ENCODE measurements at regions not wholly inside any gene's neighbourhood (a gene's known extent, or its start where the extent isn't known, plus 50 kb on each side); places are given as distances from the start of the nearest gene placed in this dataset.

GRCh38 chr5:120016717-120017382 is 387.5 kb downstream of the FAM170A start:
- Histone ChIP-seq H3K4me3 (no peak overlapping the region), H3K36me3 (replicated peaks) (no peaks in the 10 kb centered on the region), H3K9me3 (no peaks in the 10 kb centered on the region), H3K4me1 (peaks cover 18% of the 10 kb centered on the region), H3K27me3 (ENCODE audit: low read depth) (no peaks in the 10 kb centered on the region)
- in situ Hi-C loops (cut with MboI; ENCODE audit: low sequenced_read_pairs) = no loop called here
- DNase-seq (ENCODE audit: low spot score in 2 of 2) = peak in 1 of 2 experiments; percentile 11

- DNase-seq (ENCODE audit: low spot score in 2 of 2) = peak in 1 of 2 experiments; percentile 50
- H3K27me3 ChIP-seq (ENCODE audit: low read depth) = no peaks in the 10 kb centered on the region
- no peak overlapping the region for H3K4me3 ChIP-seq
- in situ Hi-C loops (cut with MboI; ENCODE audit: low sequenced_read_pairs) = no loop called here
- H3K9me3 ChIP-seq = no peaks in the 10 kb centered on the region
- H3K36me3 ChIP-seq (replicated peaks) = no peaks in the 10 kb centered on the region
- H3K4me1 ChIP-seq = peaks cover 17% of the 10 kb centered on the region
These were observed 388.2 kb downstream of the FAM170A start for GRCh38 chr5:120017513-120017912.

DNA sequence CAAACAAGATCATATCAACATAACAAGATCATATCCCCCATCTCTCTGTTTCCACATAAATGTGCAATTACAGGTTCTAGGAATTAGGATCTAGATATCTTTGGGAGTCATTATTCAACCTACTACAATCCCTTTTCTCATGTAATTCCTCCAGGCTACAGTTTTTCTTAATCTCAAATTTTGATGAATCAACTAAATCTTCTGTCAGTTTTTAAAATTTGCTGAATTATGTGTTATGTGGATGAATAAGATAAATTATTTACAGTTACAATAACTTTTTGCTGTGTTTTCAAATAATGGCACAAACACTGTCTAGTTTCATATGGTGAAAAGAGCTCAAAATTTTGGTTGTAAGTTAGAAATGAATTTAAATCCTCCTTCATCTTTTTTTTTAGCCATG is 405.8 kb downstream of the FAM170A start:
- Histone ChIP-seq H3K36me3 (replicated peaks) (no peaks in the 10 kb centered on the region), H3K4me1 (no peaks in the 10 kb centered on the region), H3K9me3 (no peaks in the 10 kb centered on the region), H3K27me3 (ENCODE audit: low read depth) (no peaks in the 10 kb centered on the region), H3K4me3 (no peak overlapping the region)
- no peak for DNase-seq (ENCODE audit: low spot score in 2 of 2)
- in situ Hi-C loops (cut with MboI; ENCODE audit: low sequenced_read_pairs) = no loop called here

DNA sequence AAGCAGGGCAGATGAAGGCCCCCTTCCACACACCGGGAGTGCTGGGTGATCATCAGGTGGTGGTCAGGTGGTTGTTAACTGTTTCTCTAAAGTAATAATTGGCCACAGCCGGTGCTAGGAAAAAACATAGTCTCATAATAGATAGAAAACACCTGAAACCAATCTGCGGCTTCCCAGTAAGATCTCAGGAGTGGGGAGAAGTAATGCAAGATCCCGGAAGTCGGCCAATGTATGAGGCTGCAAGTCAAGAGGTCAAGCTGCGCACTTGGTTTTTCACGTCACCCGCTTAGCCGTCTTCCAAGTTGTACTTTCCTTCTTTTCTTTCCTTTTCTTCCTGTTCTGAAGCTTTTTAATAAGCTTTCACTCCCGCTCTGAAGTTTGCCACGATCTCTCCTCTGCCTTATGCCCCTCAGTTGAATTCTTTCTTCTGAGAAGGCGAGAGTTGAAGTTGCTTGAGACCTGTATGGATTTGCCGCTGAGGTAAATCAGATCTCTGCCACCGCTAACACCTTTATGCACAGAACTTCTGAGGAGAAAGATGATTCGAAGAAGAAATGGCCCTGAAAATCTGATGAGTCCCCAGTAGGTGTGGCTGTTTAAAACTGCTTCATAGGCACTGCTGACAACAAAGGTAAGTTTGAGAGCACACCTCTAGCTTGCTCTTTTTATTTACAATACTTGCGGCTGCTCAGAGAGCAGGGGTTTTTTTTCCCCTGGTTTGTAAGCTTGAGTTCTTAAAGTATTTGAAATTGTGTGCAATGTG is 406.6 kb downstream of the FAM170A start:
- no peaks in the 10 kb centered on the region for H3K27me3 ChIP-seq (ENCODE audit: low read depth)
- in situ Hi-C loops (cut with MboI; ENCODE audit: low sequenced_read_pairs) = no loop called here
- no peaks in the 10 kb centered on the region for H3K4me1 ChIP-seq
- H3K4me3 ChIP-seq = no peak overlapping the region
- no peaks in the 10 kb centered on the region for H3K36me3 ChIP-seq (replicated peaks)
- no peak for DNase-seq (ENCODE audit: low spot score in 2 of 2)
- H3K9me3 ChIP-seq = no peaks in the 10 kb centered on the region

GRCh38 chr5:120037451-120037850 is 408.1 kb downstream of the FAM170A start:
- no peak overlapping the region for H3K4me3 ChIP-seq
- H3K36me3 ChIP-seq (replicated peaks) = no peaks in the 10 kb centered on the region
- no peaks in the 10 kb centered on the region for H3K27me3 ChIP-seq (ENCODE audit: low read depth)
- H3K9me3 ChIP-seq = no peaks in the 10 kb centered on the region
- no peaks in the 10 kb centered on the region for H3K4me1 ChIP-seq
- in situ Hi-C loops (cut with MboI; ENCODE audit: low sequenced_read_pairs) = no loop called here
- no peak for DNase-seq (ENCODE audit: low spot score in 2 of 2)

- in situ Hi-C loops (cut with MboI; ENCODE audit: low sequenced_read_pairs) = no loop called here
- H3K9me3 ChIP-seq = no peaks in the 10 kb centered on the region
- no peaks in the 10 kb centered on the region; the same call in 1 of the 2 replicates for H3K4me1 ChIP-seq
- H3K36me3 ChIP-seq (replicated peaks) = no peaks in the 10 kb centered on the region
- H3K27me3 ChIP-seq (ENCODE audit: low read depth) = no peaks in the 10 kb centered on the region
- H3K4me3 ChIP-seq = no peak overlapping the region
- DNase-seq (ENCODE audit: low spot score in 2 of 2) = no peak
These were observed 409.8 kb downstream of the FAM170A start for GRCh38 chr5:120039111-120039510.

- Histone ChIP-seq H3K4me3 (no peak overlapping the region), H3K4me1 (no peaks in the 10 kb centered on the region; the same call in 1 of the 2 replicates), H3K9me3 (no peaks in the 10 kb centered on the region), H3K27me3 (ENCODE audit: low read depth) (no peaks in the 10 kb centered on the region), H3K36me3 (replicated peaks) (no peaks in the 10 kb centered on the region)
- in situ Hi-C loops (cut with MboI; ENCODE audit: low sequenced_read_pairs) = no loop called here
- peak in 1 of 2 experiments; percentile 8 for DNase-seq (ENCODE audit: low spot score in 2 of 2)
These were observed 414.1 kb downstream of the FAM170A start for GRCh38 chr5:120043431-120043830.

DNA sequence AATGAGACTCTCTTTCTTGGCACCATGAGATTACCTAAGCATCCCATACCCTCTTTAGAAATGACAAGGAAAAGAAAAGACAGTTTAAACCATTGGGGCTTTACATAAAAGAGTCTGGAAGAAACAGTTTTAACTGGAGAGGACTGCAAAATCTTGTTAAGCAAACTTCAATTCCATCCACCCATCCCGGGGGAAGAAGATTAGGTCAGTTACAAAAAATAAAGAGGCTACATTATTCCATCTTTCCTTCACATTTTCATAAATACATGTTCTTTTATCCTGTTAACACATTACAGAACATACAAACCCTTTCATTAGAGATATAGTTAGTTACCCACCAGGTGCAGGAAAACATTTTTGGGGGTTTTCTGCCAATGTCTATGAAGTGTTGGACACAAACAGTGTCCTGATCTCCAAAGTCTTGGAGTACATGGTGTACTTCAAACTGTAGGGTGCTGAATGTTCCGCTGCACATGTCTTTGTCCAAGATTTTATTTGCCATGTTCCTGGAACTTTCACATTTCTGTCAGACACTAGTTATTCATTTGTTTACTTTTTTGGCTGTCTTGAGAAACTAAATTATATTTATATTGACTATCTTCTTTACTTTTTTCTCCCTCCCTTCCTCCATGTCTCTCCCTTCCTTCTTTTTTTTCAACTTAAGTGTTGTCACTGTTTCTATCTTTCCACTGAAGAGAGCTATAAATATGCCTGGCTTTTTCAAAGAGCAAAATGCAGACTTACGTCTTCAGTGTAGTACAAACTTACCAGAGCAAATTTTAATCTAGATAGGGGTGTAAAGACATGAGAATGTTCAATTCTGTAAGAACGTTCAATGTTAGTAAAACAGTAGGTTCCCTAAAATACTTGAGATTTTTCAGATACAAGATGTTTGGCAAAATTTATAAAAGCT is 410.9 kb upstream of the PRR16 start:
- in situ Hi-C loops (cut with MboI; ENCODE audit: low sequenced_read_pairs) = no loop called here
- no peaks in the 10 kb centered on the region for H3K9me3 ChIP-seq
- H3K4me1 ChIP-seq = no peaks in the 10 kb centered on the region
- H3K27me3 ChIP-seq (ENCODE audit: low read depth) = no peaks in the 10 kb centered on the region
- DNase-seq (ENCODE audit: low spot score in 2 of 2) = no peak
- H3K36me3 ChIP-seq (replicated peaks) = no peaks in the 10 kb centered on the region
- no peak overlapping the region for H3K4me3 ChIP-seq

GRCh38 chr5:120053841-120054240 is 410.3 kb upstream of the PRR16 start:
- DNase-seq (ENCODE audit: low spot score in 2 of 2) = no peak
- in situ Hi-C loops (cut with MboI; ENCODE audit: low sequenced_read_pairs) = no loop called here
- no peaks in the 10 kb centered on the region for H3K4me1 ChIP-seq
- H3K36me3 ChIP-seq (replicated peaks) = no peaks in the 10 kb centered on the region
- H3K27me3 ChIP-seq (ENCODE audit: low read depth) = no peaks in the 10 kb centered on the region
- H3K9me3 ChIP-seq = no peaks in the 10 kb centered on the region
- H3K4me3 ChIP-seq = no peak overlapping the region

DNA sequence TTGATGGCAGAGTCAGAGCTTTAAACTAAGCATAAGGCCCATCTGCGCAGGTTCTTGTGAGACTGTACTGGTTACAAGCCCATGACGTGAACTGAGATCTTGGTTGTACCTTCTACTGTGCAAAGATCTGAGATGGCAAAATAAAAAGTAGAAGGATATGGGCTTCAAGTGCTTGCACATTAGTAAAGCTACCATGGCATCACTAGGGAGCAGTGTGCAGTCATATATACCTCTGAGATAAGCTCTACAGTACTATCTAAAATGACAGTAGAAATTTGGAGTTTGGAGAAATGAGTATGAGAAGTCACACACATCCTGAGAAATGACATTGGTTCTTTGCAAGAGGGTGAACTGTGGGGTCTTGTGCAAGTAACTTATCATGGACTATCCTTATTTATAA is 408.2 kb upstream of the PRR16 start:
- H3K4me3 ChIP-seq = no peak overlapping the region
- in situ Hi-C loops (cut with MboI; ENCODE audit: low sequenced_read_pairs) = no loop called here
- no peaks in the 10 kb centered on the region for H3K36me3 ChIP-seq (replicated peaks)
- no peaks in the 10 kb centered on the region for H3K27me3 ChIP-seq (ENCODE audit: low read depth)
- no peaks in the 10 kb centered on the region for H3K9me3 ChIP-seq
- DNase-seq (ENCODE audit: low spot score in 2 of 2) = no peak
- H3K4me1 ChIP-seq = no peaks in the 10 kb centered on the region

- Histone ChIP-seq H3K27me3 (ENCODE audit: low read depth) (no peaks in the 10 kb centered on the region), H3K4me3 (no peak overlapping the region), H3K4me1 (no peaks in the 10 kb centered on the region), H3K9me3 (no peaks in the 10 kb centered on the region), H3K36me3 (replicated peaks) (no peaks in the 10 kb centered on the region)
- in situ Hi-C loops (cut with MboI; ENCODE audit: low sequenced_read_pairs) = no loop called here
- no peak for DNase-seq (ENCODE audit: low spot score in 2 of 2)
These were observed 401.6 kb upstream of the PRR16 start for GRCh38 chr5:120062515-120062917.

- Histone ChIP-seq H3K36me3 (replicated peaks) (no peaks in the 10 kb centered on the region), H3K4me3 (no peak overlapping the region), H3K27me3 (ENCODE audit: low read depth) (no peaks in the 10 kb centered on the region), H3K9me3 (no peaks in the 10 kb centered on the region), H3K4me1 (no peaks in the 10 kb centered on the region)
- no peak for DNase-seq (ENCODE audit: low spot score in 2 of 2)
- in situ Hi-C loops (cut with MboI; ENCODE audit: low sequenced_read_pairs) = no loop called here
These were observed 391.9 kb upstream of the PRR16 start for GRCh38 chr5:120072068-120072761.

DNA sequence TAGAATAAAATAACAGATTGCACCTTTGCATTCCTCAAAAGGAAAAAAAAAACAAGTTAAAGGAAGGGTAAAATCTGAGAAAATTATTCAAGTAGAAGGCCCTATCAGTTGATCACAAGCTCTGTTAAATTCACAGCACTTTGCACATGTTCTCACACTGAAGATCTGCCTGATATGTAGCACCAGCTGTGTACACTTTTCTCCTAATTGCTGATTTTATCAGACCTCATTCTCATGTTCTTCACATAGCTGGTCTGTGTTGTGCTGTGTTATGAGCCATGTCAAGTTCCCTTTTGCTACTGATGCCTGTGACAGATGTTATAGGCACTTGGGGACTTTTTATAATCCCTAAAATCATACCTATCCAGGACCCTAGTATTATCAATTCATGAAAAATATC is 390.4 kb upstream of the PRR16 start:
- H3K27me3 ChIP-seq (ENCODE audit: low read depth) = no peaks in the 10 kb centered on the region
- H3K36me3 ChIP-seq (replicated peaks) = no peaks in the 10 kb centered on the region
- in situ Hi-C loops (cut with MboI; ENCODE audit: low sequenced_read_pairs) = no loop called here
- no peak for DNase-seq (ENCODE audit: low spot score in 2 of 2)
- H3K4me3 ChIP-seq = no peak overlapping the region
- H3K4me1 ChIP-seq = no peaks in the 10 kb centered on the region
- no peaks in the 10 kb centered on the region for H3K9me3 ChIP-seq
